M059J (cell line): ENCODE measurements at regions not wholly inside any gene's neighbourhood (a gene's known extent, or its start where the extent isn't known, plus 50 kb on each side); places are given as distances from the start of the nearest gene placed in this dataset.
A peak's percentile ranks its signal among the peaks of the same experiment; 100 is the strongest.

ENCODE experiments used
- DNase-seq: peaks from one replicate; pipeline ENCODE4 v3.0.0-alpha.2; 2012; ENCODE audit warnings: low read depth

DNA sequence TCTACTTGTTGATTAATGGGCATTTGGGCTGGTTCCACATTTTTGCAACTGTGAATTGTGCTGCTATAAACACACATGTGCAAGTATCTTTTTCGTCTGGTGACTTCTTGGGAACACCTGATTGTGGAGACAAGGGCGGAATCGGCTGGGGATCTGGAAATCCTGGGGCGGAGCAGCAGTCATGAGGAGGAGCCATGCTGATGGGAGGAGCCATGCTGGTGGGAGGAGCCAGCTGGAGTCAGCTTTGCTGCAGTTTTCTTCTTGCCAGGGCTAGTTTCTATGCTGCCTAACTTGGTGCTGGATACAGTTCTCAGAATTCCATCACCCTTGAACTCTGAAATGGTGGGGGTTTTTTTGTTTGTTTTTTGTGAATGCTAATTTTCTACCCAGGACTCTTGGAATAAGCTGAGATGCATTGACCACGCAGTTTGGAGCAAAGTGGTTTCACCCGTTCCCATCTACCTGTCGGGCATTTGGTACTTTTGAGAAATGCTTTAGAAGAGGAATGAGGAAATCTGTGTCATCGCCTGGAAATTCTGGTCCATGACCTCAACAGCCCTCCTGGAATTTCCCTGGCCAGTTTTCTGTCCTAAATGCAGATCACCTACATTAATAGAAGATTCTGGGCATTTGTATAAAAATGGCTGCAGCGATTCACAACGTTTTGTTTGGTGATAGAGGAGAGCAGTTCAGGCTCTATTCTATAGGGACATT, 217.4 kb upstream of the ZFHX3 start:
- peak; percentile 4 for DNase-seq

DNA sequence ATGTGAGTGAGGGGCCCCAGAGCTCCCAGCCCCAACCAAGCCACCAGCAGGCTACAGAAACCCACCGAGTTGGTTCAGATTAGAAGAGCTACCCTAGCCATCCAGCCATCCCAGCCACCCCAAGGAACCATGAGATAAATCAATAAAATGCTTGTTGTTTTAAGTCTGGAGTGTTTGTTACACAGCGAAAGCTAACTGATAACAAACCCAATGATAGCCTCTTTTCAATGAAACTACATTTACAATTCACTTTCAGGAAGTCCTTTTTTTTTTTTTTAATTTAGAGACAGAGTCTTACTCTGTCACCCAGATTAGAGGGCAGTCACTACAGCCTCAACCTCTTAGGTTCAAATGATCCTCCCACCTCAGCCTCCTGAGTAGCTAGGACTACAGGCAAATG, 215.0 kb upstream of the ZFHX3 start:
- no peak for DNase-seq

- peak; percentile 16 for DNase-seq
Measured at GRCh38 chr16:73255031-73255430, 207.1 kb upstream of the ZFHX3 start.

GRCh38 chr16:73253922-73254480, 206.1 kb upstream of the ZFHX3 start:
- DNase-seq = no peak

DNA sequence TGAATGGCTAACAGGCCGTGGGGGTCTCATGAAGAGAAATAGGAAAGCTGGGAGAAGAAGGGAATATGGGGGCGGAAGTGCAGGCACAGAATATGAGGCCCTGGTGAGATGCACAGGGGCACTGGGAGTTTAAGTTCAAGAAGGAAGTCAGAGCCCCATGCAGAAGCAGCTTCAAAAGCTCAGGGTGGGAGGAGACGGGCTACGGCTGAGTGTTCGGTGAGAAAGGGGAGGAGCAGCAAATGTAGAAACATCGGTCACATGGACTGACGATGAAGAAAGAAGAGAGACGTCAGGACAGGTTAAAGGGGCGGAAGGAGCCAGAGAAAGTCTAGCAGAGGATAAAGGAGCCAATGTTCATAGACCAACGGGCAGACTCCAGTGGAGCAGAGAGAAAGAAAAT, 204.5 kb upstream of the ZFHX3 start:
- no peak for DNase-seq

DNA sequence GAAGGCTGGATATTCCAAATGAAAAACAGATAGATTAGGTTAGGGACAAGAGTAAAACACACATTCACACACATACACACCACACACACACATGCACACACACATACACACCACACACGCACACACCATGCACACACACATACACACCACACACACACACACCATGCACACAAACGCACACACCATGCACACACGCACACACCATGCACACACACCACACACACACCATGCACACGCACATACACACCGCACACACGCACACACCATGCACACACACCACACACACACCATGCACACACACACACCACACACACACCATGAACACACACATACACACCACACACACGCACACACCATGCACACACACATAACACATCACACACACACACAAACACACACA, 203.7 kb upstream of the ZFHX3 start:
- no peak for DNase-seq

DNA sequence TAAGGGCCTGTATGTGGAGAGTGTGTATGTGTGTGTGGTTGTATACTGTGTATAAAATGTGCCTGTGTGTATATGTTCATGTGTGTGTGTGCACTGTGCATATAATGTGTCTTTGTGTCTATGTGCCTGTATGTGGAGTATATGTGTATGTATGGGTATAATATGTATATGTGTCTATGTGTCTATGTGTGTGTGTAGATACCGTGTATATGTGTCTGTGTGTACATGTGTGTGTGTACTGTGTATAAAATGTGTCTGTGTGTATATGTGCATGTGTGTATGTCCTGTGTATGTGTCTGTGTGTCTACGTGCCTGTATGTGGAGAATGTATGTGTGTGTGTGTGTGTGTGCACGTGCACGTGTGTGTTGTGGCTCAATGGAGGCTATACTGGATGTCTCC, 200.4 kb upstream of the ZFHX3 start:
- no peak for DNase-seq

- no peak for DNase-seq
Measured at GRCh38 chr16:73240920-73241319, 193.0 kb upstream of the ZFHX3 start.

GRCh38 chr16:73237601-73238000, 189.7 kb upstream of the ZFHX3 start:
- DNase-seq = no peak

DNA sequence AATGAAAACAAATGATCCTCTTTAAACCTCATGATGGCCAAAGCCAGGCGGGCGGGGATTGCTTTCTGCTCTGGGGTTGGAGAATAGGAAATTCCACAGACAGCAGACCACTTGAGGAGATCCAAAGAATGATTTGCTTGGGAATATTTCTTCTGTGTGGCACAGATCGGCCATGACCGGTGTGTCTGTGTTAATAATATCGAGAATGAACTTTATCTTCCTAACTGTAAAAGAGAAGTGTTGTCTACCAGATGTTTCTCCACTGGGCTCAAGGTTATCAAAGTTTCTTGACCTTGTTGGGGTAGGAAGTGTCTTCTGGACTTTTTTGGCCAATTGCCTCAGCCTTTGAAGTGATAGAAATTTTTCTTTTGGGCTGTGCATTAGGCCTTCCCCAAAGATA, 186.6 kb upstream of the ZFHX3 start:
- DNase-seq = no peak

GRCh38 chr16:73233846-73234424, 186.0 kb upstream of the ZFHX3 start:
- DNase-seq = no peak

- DNase-seq = no peak
Measured at GRCh38 chr16:73233329-73233765, 185.4 kb upstream of the ZFHX3 start.

DNA sequence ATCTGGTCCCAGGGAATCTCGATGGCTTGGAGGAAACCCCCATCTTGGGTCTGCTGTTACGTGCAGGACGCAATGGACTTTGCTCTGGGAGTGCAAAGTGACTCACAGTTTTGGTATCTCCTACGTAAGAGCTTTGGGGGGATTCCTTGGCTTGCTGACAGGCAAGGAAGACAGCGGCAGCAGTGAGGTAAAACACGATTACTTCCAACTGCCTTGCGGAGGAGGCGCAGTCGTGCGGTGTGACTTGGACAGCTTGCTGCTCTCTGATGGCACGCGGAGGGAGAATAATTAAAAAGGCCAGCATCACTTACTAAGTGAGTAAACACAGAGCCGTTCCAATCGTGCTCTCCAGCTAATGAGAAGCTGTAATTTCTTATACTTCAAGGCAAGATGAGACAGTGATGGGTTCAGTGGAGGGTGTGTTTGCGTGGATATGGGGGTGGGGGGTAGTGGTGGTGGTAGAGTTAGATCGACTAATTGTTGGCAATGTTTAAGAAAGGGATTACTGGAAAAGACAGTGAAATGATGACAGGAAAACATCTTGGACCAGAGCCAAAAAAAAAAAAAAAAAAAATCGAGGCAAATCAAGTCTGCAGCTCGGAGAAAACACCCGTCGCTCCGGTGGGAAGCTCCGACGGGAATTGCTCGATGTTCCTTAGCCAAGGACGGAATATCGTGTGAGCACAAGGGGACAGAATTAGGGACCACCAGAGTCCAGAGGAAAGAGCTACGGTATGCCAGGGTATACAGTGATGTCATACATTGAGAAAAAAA, 184.8 kb upstream of the ZFHX3 start:
- DNase-seq = peak; percentile 87

DNA sequence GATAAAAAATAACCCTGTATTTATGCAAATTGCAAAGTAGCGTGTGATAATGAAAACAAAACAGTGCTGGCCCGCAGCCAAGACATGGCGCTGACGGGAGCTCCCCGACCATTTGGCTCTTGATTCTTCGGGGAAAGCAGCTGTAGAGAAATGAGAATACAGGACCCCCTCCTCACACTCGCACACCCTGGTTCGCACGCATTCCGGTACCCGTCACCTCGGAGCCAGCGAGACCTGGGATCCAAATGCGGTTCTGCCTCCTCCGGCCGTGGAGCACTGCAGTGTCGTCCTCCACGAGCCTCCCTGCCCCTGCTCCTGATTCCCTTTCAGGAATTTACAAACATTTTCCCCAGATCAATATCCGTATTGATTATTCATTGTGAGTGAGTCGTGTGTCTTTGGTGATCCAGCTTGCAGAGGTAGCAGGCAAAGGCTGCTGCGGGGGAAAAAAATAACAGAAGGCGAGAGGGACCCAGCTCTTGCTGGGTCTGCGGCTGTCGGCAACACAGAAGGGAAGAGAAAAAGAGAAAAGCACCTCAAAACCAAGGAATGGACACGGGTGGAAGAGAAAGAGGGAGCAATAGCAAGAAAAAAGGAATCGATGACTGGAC, 184.1 kb upstream of the ZFHX3 start:
- DNase-seq = peak; percentile 9

GRCh38 chr16:73231379-73231778, 183.5 kb upstream of the ZFHX3 start:
- no peak for DNase-seq

DNA sequence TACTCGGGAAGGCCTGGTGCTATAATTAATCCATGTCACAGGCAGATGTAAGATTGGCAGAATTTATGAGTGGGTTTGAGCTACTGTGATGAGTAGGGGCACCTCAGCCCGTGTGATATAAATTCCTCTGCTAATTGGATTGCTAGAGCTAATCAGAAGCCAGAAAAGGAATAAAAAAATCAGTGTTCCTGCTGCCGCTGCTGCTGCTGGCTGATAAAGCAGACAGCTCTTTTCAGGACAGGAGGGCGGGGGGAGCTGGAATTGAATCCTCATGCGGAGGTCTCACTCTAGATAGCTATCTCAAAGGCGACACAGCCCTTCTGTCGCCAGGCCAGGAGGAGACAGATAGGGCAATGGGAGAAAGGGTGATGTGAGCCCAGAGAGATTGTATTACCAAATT, 182.7 kb upstream of the ZFHX3 start:
- DNase-seq = no peak

GRCh38 chr16:73228649-73229048, 180.7 kb upstream of the ZFHX3 start:
- peak; percentile 84 for DNase-seq

DNA sequence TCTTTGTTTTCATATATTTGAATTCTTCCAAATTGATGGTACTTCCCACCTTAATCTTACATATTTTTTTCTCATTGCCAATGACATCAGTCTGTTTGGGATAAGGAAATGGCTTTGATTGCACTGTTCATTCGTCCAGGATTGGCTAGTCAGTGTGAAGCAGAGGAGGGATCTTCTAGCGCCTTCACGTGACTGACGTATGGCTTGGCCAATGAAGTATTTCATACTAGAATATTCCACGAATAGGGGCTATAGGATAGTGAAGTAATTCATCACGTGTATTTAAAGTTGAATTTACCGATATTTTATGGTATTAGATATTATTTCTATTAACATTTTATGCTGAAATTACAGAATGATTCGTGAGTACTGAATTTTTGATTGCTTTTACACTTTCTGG, 178.7 kb upstream of the ZFHX3 start:
- DNase-seq = no peak

- DNase-seq = peak; percentile 35
Measured at GRCh38 chr16:73225983-73226382, 178.1 kb upstream of the ZFHX3 start.

GRCh38 chr16:73220836-73221235, 172.9 kb upstream of the ZFHX3 start:
- no peak for DNase-seq

- DNase-seq = no peak
Measured at GRCh38 chr16:73219176-73219575, 171.2 kb upstream of the ZFHX3 start.

- no peak for DNase-seq
Measured at GRCh38 chr16:73217654-73218053, 169.7 kb upstream of the ZFHX3 start.
